ENCODE measurements at regions not wholly inside any gene's neighbourhood (a gene's known extent, or its start where the extent isn't known, plus 50 kb on each side); places are given as distances from the start of the nearest gene placed in this dataset.

DNA sequence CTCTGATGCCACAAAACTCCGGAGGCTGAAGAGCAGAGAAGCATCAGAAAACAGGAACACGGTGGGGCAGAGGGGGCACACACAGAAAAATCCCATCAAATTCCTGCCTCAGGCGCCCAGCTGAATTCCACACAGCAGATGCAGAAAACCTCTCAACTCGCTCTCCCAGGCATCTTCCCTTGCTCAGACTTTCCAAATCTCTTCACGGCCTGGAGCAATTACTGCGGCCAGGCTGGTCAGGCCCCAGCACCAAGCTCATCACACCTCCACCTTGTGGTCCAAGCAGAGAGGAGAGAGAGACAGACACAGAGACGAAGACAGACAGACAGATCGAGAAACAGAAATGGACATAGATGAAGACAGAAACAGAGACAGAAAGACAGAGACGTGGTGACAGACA, 89.0 kb downstream of the NCOR2 start:
- Histone ChIP-seq H3K9me3 (ENCODE audit: control insufficient read depth in 5 of 5, low read length in 5 of 5) (no peaks in the 10 kb centered on the region), H3K4me1 (ENCODE audit: control insufficient read depth in 5 of 5, insufficient read depth in 5 of 5, low read length in 5 of 5) (peaks cover 0 to 28% (median 18%) of the 10 kb centered on the region in 5 donors), H3K27me3 (ENCODE audit: control insufficient read depth in 5 of 5, insufficient read depth in 4 of 5, low read length in 5 of 5) (no peaks in the 10 kb centered on the region), H3K9ac (ENCODE audit: low read length in 5 of 5) (no peak overlapping the region), H3K36me3 (ENCODE audit: control insufficient read depth in 5 of 5, insufficient read depth in 5 of 5, low read length in 5 of 5) (peaks cover 0 to 82% (median 51%) of the 10 kb centered on the region in 5 donors), H3K27ac (ENCODE audit: low read depth, low read length) (no peak overlapping the region), H3K4me3 (ENCODE audit: low read depth in 1 of 5, low read length in 5 of 5) (no peak overlapping the region)

DNA sequence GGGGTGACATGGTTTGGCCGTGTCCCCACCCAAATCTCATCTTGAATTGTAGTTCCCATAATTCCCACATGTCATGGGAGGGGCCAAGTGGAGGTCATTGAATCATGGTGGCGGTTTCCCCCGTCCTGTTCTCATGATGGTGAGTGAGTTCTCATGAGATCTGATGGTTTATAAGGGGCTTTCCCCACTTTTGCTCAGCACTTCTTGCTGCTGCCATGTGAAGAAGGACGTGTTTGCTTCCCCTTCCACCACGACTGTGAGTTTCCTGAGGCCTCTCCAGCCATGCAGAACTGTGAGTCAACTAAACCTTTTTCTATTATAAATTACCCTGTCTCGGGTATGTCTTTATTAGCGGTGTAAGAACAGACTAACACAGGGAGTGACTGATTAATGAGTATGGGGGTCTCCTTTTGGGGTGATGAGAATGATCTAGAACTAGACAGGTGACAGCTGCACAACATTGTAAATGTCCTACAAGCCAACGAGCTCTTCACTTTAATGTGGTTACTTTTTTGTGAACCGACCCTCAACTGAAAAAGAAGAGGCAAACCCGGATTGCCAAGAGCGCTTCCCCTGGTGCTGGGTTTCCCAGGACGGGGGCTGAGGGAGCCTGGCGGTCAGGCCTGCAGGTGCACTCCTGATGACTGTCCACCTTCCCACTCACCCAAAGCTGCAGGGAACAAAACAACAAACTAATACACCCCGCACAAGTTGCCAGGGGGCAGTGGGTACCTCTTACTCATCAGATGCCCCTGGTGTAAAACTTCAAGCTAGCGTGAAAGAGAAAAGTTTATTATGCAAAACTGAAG, 90.1 kb downstream of the NCOR2 start:
- Histone ChIP-seq H3K9ac (ENCODE audit: low read length in 5 of 5) (no peak overlapping the region), H3K27me3 (ENCODE audit: control insufficient read depth in 5 of 5, insufficient read depth in 4 of 5, low read length in 5 of 5) (no peaks in the 10 kb centered on the region), H3K36me3 (ENCODE audit: control insufficient read depth in 5 of 5, insufficient read depth in 5 of 5, low read length in 5 of 5) (peaks cover 2 to 81% (median 49%) of the 10 kb centered on the region in 5 donors), H3K27ac (ENCODE audit: low read depth, low read length) (no peak overlapping the region), H3K4me3 (ENCODE audit: low read depth in 1 of 5, low read length in 5 of 5) (no peak overlapping the region), H3K4me1 (ENCODE audit: control insufficient read depth in 5 of 5, insufficient read depth in 5 of 5, low read length in 5 of 5) (peaks cover 0 to 28% (median 18%) of the 10 kb centered on the region in 5 donors), H3K9me3 (ENCODE audit: control insufficient read depth in 5 of 5, low read length in 5 of 5) (peaks cover 3 to 9% (median 8%) of the 10 kb centered on the region in 5 donors)

DNA sequence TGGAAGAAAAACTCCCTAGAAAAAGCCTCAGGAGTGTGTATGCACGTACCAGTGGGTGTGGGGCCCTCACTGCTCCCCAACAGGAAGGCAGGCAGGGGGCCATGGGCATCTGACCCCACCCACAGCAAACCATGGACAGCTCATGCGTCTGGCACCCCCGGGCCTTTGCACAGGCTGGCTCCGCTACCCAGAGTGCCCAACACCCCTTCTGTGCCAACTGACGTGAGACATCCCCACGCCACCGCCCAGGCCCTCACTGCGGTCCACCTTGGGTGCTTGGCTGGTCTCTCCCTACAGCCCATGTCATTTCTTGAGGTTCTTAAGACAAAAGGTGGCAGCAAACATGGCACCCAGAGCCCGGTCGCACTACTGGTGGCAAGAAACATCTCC, 91.4 kb downstream of the NCOR2 start:
- H3K27me3 ChIP-seq (ENCODE audit: control insufficient read depth in 5 of 5, insufficient read depth in 4 of 5, low read length in 5 of 5): no peaks in the 10 kb centered on the region
- H3K4me1 ChIP-seq (ENCODE audit: control insufficient read depth in 5 of 5, insufficient read depth in 5 of 5, low read length in 5 of 5): peaks cover 0 to 22% (median 16%) of the 10 kb centered on the region in 5 donors
- no peak overlapping the region for H3K27ac ChIP-seq (ENCODE audit: low read depth, low read length)
- peaks cover 2 to 81% (median 53%) of the 10 kb centered on the region in 5 donors for H3K36me3 ChIP-seq (ENCODE audit: control insufficient read depth in 5 of 5, insufficient read depth in 5 of 5, low read length in 5 of 5)
- peaks cover 3 to 11% (median 8%) of the 10 kb centered on the region in 5 donors for H3K9me3 ChIP-seq (ENCODE audit: control insufficient read depth in 5 of 5, low read length in 5 of 5)
- no peak overlapping the region for H3K4me3 ChIP-seq (ENCODE audit: low read depth in 1 of 5, low read length in 5 of 5)
- H3K9ac ChIP-seq (ENCODE audit: low read length in 5 of 5): no peak overlapping the region

DNA sequence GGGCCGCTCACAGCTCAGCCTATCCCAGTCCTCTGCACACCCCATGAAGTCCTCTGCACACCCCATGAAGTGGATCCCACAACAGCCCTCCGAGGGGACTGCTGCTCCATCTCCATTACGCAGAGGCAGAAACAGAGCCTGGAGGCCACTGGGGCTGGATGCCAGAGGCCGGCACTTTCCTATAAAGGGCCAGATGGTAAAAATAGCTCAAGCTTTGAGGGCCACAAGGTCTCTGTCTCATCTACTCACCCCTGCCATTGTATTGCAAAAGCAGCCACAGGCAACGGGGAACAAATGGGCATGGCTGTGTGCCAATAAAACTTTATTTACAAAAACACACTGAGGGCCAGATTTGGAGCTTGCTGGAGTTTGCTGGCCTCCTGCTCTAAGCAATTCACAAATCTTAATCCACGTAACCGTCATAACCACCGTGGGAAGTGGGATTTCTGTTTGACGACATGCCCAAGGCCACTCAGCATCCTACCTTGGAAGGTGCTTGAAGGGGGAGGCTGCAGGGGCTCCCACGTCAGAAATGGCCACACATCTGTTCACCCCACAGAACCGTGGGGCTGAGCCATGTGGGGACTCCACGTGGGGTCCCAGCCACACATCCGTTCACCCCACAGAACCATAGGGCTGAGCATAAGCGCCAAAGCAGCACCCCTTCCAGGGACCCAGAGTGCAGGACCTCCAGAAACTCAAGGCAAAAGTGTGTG, 92.0 kb downstream of the NCOR2 start:
- Histone ChIP-seq H3K4me3 (ENCODE audit: low read depth in 1 of 5, low read length in 5 of 5) (no peak overlapping the region), H3K9me3 (ENCODE audit: control insufficient read depth in 5 of 5, low read length in 5 of 5) (peaks cover 3 to 11% (median 8%) of the 10 kb centered on the region in 5 donors), H3K9ac (ENCODE audit: low read length in 5 of 5) (no peak overlapping the region), H3K27ac (ENCODE audit: low read depth, low read length) (no peak overlapping the region), H3K36me3 (ENCODE audit: control insufficient read depth in 5 of 5, insufficient read depth in 5 of 5, low read length in 5 of 5) (peaks cover 2 to 84% (median 59%) of the 10 kb centered on the region in 5 donors), H3K4me1 (ENCODE audit: control insufficient read depth in 5 of 5, insufficient read depth in 5 of 5, low read length in 5 of 5) (peaks cover 0 to 17% (median 12%) of the 10 kb centered on the region in 5 donors), H3K27me3 (ENCODE audit: control insufficient read depth in 5 of 5, insufficient read depth in 4 of 5, low read length in 5 of 5) (no peaks in the 10 kb centered on the region)

DNA sequence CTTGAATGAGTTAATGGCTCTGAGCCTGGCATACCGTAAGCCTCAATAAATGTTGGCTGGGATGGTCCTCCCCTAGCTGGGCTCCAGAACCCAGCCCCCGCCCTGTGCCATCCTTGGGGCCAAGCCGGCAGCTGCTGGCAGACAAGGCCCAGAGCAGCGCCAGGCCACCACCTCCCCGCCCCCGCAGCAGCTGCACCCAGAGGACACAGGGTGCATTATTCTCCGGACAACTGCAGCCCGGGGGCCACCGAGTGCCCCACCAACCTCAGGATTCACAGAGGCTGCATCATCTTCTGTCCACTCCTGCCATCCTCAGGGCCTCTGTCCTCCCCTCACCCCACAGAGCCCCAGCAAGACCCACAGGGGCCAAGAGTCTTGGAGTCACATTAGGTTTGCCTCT, 92.7 kb downstream of the NCOR2 start:
- Histone ChIP-seq H3K27me3 (ENCODE audit: control insufficient read depth in 5 of 5, insufficient read depth in 4 of 5, low read length in 5 of 5) (no peaks in the 10 kb centered on the region), H3K9me3 (ENCODE audit: control insufficient read depth in 5 of 5, low read length in 5 of 5) (peaks cover 3 to 11% (median 8%) of the 10 kb centered on the region in 5 donors), H3K36me3 (ENCODE audit: control insufficient read depth in 5 of 5, insufficient read depth in 5 of 5, low read length in 5 of 5) (peaks cover 6 to 88% (median 64%) of the 10 kb centered on the region in 5 donors), H3K9ac (ENCODE audit: low read length in 5 of 5) (no peak overlapping the region), H3K4me3 (ENCODE audit: low read depth in 1 of 5, low read length in 5 of 5) (no peak overlapping the region), H3K27ac (ENCODE audit: low read depth, low read length) (no peak overlapping the region), H3K4me1 (ENCODE audit: control insufficient read depth in 5 of 5, insufficient read depth in 5 of 5, low read length in 5 of 5) (peaks cover 0 to 12% (median 11%) of the 10 kb centered on the region in 5 donors)

DNA sequence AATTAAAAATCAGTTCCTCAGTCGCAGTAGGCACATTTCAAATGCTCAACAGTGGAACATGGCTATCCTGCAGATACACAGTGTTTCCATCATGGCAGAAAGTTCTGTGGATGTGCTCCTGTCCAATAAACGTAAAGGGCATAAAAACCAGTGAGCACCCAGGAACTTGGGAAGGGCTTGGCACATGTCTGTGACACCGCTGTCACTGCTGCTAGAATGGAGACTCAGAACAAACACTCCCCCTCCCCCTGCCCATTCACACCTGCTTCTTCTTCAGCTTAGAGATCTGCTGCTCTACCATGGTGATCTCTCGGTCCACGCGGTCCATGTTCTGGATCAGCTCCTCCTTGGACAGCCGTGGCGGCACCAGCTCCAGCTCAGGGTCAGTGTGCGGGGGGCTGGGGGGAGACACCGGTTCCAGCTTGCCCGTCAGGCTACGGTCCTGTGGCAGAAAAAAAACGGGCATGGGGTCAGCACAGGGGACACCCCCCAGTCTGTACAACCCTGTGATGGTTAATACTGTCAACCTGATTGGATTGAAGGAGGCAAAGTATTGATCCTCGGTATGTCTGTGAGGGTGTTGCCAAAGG, 94.6 kb downstream of the NCOR2 start:
- peaks cover 6 to 77% (median 61%) of the 10 kb centered on the region in 5 donors for H3K36me3 ChIP-seq (ENCODE audit: control insufficient read depth in 5 of 5, insufficient read depth in 5 of 5, low read length in 5 of 5)
- peaks cover 3 to 19% (median 17%) of the 10 kb centered on the region in 5 donors for H3K9me3 ChIP-seq (ENCODE audit: control insufficient read depth in 5 of 5, low read length in 5 of 5)

DNA sequence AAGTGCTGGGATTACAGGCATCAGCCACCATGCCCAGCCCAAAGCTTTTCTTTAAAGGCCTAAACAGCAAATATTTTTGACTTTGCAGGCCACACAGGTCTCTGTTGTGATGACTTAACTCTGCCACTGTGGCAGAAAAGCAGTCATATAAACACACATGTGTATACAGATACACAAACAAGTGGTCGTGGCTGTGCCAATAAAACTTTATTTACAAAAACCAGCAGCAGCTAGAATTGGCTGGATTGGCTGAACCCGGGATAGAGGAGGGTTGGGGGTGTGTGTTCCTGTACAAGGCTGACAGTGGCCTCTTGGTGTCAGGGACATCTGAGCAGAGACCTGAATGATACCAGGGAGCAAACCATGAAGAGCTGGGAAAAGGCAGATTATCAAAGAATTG, 95.6 kb downstream of the NCOR2 start:
- H3K9me3 ChIP-seq (ENCODE audit: control insufficient read depth in 5 of 5, low read length in 5 of 5): peaks cover 3 to 19% (median 17%) of the 10 kb centered on the region in 5 donors
- H3K36me3 ChIP-seq (ENCODE audit: control insufficient read depth in 5 of 5, insufficient read depth in 5 of 5, low read length in 5 of 5): peaks cover 6 to 68% (median 59%) of the 10 kb centered on the region in 5 donors
- H3K9ac ChIP-seq (ENCODE audit: low read length in 5 of 5): no peak overlapping the region
- H3K4me1 ChIP-seq (ENCODE audit: control insufficient read depth in 5 of 5, insufficient read depth in 5 of 5, low read length in 5 of 5): peaks cover 0 to 14% (median 11%) of the 10 kb centered on the region in 5 donors
- H3K27ac ChIP-seq (ENCODE audit: low read depth, low read length): no peak overlapping the region
- H3K4me3 ChIP-seq (ENCODE audit: low read depth in 1 of 5, low read length in 5 of 5): no peak overlapping the region
- H3K27me3 ChIP-seq (ENCODE audit: control insufficient read depth in 5 of 5, insufficient read depth in 4 of 5, low read length in 5 of 5): no peaks in the 10 kb centered on the region

More for the DNA sequence above, 94.6 kb downstream of the NCOR2 start:
- no peak overlapping the region for H3K9ac ChIP-seq (ENCODE audit: low read length in 5 of 5)
- H3K4me1 ChIP-seq (ENCODE audit: control insufficient read depth in 5 of 5, insufficient read depth in 5 of 5, low read length in 5 of 5): peaks cover 0 to 12% (median 11%) of the 10 kb centered on the region in 5 donors
- H3K4me3 ChIP-seq (ENCODE audit: low read depth in 1 of 5, low read length in 5 of 5): peak overlapping the region in 1 of 5 donors; percentile 26
- H3K27me3 ChIP-seq (ENCODE audit: control insufficient read depth in 5 of 5, insufficient read depth in 4 of 5, low read length in 5 of 5): no peaks in the 10 kb centered on the region
- H3K27ac ChIP-seq (ENCODE audit: low read depth, low read length): no peak overlapping the region

DNA sequence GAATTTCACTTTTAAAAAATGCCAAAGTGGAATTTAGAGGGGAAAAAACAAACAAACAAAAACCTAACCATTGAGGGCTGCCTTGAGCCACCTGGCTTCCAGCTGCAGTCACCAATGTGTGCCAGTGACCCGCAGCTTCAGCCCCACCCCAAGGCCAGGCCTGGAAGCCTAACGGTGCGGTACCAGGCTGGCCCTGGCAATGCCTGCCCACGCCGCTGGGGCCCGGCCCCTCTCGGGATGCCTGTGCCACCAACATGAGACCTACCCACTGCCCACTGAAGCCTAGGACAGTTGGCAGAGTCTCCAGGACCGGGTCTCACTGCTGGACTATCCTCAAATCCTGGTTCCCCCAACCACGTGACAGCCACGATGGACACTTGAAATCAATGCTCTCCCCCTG, 96.6 kb downstream of the NCOR2 start:
- Histone ChIP-seq H3K4me3 (ENCODE audit: low read depth in 1 of 5, low read length in 5 of 5) (no peak overlapping the region), H3K4me1 (ENCODE audit: control insufficient read depth in 5 of 5, insufficient read depth in 5 of 5, low read length in 5 of 5) (peaks cover 2 to 24% (median 14%) of the 10 kb centered on the region in 5 donors), H3K36me3 (ENCODE audit: control insufficient read depth in 5 of 5, insufficient read depth in 5 of 5, low read length in 5 of 5) (peaks cover 6 to 67% (median 54%) of the 10 kb centered on the region in 5 donors), H3K27me3 (ENCODE audit: control insufficient read depth in 5 of 5, insufficient read depth in 4 of 5, low read length in 5 of 5) (no peaks in the 10 kb centered on the region), H3K27ac (ENCODE audit: low read depth, low read length) (no peak overlapping the region), H3K9ac (ENCODE audit: low read length in 5 of 5) (no peak overlapping the region), H3K9me3 (ENCODE audit: control insufficient read depth in 5 of 5, low read length in 5 of 5) (peaks cover 3 to 19% (median 17%) of the 10 kb centered on the region in 5 donors)

DNA sequence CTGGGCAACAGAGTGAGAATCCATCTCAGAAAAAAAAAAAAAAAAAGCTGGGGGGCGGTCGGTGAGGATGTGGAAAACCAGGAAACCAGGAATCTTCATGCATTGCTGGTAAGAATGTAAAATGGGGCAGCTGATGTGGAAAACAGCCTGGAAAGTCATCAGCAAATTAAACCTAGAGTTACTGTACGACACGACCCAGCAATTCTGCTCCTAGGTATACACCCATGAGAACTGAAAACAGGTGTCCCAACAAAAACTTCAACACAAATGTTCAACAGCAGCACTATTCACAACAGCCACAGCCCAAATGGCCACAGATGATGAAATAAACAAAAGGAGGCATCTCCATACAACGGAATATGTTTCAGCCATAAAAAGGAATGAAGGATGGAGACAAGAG, 97.3 kb downstream of the NCOR2 start:
- Histone ChIP-seq H3K27me3 (ENCODE audit: control insufficient read depth in 5 of 5, insufficient read depth in 4 of 5, low read length in 5 of 5) (no peaks in the 10 kb centered on the region), H3K4me3 (ENCODE audit: low read depth in 1 of 5, low read length in 5 of 5) (no peak overlapping the region), H3K9me3 (ENCODE audit: control insufficient read depth in 5 of 5, low read length in 5 of 5) (peaks cover 3 to 19% (median 17%) of the 10 kb centered on the region in 5 donors), H3K9ac (ENCODE audit: low read length in 5 of 5) (no peak overlapping the region), H3K36me3 (ENCODE audit: control insufficient read depth in 5 of 5, insufficient read depth in 5 of 5, low read length in 5 of 5) (peaks cover 6 to 67% (median 55%) of the 10 kb centered on the region in 5 donors), H3K27ac (ENCODE audit: low read depth, low read length) (no peak overlapping the region), H3K4me1 (ENCODE audit: control insufficient read depth in 5 of 5, insufficient read depth in 5 of 5, low read length in 5 of 5) (peaks cover 2 to 27% (median 16%) of the 10 kb centered on the region in 5 donors)
